D721Med (cell line): ENCODE measurements at regions not wholly inside any gene's neighbourhood (a gene's known extent, or its start where the extent isn't known, plus 50 kb on each side); places are given as distances from the start of the nearest gene placed in this dataset.

Source experiments
- DNase-seq: peaks from one replicate; pipeline ENCODE4 v3.0.0; 2011; ENCODE audit warnings: low spot score; ENCODE audit not compliant: insufficient read length
- FAIRE-seq: peaks from 2 replicates; lab custom pipeline; 2011; peaks lifted over from hg19 to GRCh38; lab: Jason Lieb, UNC
- TF ChIP-seq, protein P1 (sequence below): IDR thresholded peaks from 2 replicates; pipeline ENCODE4 v1.5.1; 2012; ENCODE audit warnings: mild to moderate bottlenecking, control low read depth; ENCODE audit not compliant: insufficient read depth; ENCODE audit errors: missing control alignments

DNA sequence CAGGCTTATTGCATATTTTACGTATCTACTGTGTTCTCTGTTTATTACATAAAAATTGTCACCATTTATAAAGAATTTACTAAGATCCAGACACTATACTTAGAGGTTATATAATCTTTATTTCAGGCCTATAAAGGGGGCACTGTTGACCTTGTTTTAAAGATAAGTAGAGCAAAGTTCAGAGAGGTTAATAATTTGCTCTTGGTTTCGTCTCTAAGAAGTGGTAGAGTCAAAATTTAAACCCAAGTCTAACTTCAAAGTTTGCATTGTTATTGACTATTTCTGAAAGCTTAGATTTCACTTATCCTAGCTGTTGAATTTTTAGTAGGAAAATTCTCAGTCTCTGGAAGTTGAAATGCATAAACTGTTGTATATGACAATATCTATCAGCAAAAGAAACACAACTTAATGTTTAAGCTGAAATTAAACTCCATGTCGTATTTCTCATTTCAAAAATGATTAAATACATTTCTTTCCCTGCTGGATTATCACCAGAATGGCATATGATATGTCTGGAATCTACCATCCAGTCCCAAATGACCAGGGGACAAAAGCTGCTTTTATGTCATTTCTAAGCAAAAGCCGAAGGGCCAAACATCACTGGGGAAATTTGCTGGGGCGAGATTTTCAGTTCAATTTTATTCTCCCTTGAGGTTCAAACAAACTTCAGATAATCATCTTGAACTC is 138.4 kb downstream of the SLC7A11 start:
- DNase-seq = no peak
- TF ChIP-seq, protein P1, sequence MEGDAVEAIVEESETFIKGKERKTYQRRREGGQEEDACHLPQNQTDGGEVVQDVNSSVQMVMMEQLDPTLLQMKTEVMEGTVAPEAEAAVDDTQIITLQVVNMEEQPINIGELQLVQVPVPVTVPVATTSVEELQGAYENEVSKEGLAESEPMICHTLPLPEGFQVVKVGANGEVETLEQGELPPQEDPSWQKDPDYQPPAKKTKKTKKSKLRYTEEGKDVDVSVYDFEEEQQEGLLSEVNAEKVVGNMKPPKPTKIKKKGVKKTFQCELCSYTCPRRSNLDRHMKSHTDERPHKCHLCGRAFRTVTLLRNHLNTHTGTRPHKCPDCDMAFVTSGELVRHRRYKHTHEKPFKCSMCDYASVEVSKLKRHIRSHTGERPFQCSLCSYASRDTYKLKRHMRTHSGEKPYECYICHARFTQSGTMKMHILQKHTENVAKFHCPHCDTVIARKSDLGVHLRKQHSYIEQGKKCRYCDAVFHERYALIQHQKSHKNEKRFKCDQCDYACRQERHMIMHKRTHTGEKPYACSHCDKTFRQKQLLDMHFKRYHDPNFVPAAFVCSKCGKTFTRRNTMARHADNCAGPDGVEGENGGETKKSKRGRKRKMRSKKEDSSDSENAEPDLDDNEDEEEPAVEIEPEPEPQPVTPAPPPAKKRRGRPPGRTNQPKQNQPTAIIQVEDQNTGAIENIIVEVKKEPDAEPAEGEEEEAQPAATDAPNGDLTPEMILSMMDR = no peak
- FAIRE-seq = no peak

DNA sequence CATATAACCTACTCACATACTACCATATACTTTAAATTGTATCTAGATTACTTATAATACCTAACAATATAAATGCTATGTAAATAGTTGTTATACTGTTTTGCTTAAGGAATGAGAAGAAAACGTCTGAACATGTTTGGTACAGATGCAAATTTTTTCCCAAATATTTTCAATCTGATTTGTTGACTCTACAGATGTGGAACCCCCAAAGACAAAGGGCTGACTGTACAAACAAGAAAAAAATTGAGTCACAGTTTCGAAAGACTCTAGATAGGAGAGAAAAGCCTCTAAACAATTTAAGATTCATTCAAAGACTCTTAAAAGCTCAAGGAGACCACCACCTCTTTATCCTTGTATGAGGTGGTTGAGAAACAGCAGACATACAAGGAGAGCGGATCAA is 142.8 kb downstream of the SLC7A11 start:
- FAIRE-seq (no peak), DNase-seq (no peak)
- TF ChIP-seq, protein P1 = no peak

DNA sequence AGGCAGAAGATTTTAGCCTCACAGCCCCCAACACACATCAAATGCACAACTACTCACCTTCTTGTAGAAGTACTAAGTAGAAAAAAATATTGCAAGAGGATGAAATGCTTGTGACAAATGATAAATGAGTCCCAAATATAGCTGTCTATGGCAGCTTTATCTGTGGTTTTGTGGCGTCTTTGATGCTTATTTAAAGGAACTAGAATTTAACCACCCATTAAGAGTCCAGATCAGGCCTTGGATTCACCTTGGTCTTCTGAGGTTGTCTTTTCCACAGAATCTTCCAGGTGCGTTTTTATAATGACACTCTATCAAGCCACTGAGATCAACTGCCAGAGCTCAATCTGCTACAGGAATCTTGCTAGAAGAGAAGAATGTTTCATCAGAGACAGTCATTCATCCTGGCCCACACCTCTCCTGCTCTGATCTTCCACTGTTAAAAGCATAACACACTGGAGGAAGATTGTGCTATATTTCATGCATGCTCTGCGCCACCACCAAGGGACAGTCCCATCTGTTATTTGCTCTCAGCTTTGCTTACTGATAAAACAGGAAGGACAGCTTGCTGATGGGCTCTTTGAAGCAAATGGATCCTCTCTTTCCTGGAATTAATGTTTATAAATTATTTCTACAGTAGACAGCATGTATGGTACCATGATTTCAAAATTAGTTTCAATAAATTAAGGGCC is 144.1 kb downstream of the SLC7A11 start:
- TF ChIP-seq, protein P1 = no peak
- DNase-seq (no peak), FAIRE-seq (no peak)

- TF ChIP-seq, protein P1 = no peak
- no peak for FAIRE-seq
- DNase-seq = no peak
Measured at GRCh38 chr4:138096384-138097062, 145.6 kb downstream of the SLC7A11 start.

DNA sequence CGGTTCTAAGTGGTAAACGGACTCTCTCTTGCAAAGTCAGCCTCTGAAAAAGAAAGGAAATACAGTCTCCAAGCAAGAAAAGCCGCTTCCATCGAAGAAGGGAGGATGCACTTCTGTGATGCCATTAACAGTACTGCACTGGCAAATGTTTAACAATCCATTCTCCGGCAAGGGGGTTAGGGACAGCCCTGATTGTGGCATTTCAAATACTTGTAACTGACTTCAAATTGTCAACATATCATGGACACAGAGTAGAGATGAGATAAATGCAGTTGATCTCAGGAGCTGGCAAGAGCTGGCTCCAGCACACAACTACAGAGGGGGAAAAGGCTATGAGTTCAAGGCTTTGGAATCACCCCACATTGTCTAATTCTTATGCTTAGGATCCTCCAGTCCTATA is 146.8 kb downstream of the SLC7A11 start:
- no peak for DNase-seq
- FAIRE-seq = no peak
- TF ChIP-seq, protein P1 = no peak

DNA sequence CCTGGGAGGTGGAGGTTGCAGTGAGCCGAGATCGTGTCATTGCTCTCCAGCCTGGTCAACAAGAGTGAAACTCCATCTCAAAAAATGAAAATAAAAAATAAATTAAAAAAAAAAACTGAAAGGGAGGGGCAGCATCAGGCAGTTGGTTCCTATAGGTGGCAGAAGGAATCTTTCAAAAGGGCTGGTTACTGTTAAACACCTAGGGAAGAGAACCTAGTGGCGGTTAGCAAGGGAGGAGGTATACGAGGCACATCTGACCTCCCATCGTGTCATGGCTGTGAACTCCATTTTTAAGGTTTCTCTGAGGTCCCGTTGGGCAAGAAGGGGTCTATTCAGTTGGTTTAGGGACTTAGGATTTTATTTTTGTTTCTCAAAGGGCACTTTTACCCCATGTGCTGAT is 150.1 kb downstream of the SLC7A11 start:
- DNase-seq (no peak), FAIRE-seq (no peak)
- TF ChIP-seq, protein P1 = no peak
